ENCODE measurements at regions not wholly inside any gene's neighbourhood (a gene's known extent, or its start where the extent isn't known, plus 50 kb on each side); places are given as distances from the start of the nearest gene placed in this dataset.

- no peak for TF ChIP-seq POLR2A (IDR thresholded peaks at IDR 0.05)
- TF ChIP-seq, protein P1, sequence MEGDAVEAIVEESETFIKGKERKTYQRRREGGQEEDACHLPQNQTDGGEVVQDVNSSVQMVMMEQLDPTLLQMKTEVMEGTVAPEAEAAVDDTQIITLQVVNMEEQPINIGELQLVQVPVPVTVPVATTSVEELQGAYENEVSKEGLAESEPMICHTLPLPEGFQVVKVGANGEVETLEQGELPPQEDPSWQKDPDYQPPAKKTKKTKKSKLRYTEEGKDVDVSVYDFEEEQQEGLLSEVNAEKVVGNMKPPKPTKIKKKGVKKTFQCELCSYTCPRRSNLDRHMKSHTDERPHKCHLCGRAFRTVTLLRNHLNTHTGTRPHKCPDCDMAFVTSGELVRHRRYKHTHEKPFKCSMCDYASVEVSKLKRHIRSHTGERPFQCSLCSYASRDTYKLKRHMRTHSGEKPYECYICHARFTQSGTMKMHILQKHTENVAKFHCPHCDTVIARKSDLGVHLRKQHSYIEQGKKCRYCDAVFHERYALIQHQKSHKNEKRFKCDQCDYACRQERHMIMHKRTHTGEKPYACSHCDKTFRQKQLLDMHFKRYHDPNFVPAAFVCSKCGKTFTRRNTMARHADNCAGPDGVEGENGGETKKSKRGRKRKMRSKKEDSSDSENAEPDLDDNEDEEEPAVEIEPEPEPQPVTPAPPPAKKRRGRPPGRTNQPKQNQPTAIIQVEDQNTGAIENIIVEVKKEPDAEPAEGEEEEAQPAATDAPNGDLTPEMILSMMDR (IDR thresholded peaks at IDR 0.05), result no peak
- no peak for TF ChIP-seq EP300 (IDR thresholded peaks at IDR 0.05)
These were observed 110.5 kb downstream of the HAO1 start for GRCh38 chr20:7829776-7830175.

Measured in tibial nerve (tissue), 4 donors.